HEK293T (cell line): ENCODE measurements at regions not wholly inside any gene's neighbourhood (a gene's known extent, or its start where the extent isn't known, plus 50 kb on each side); places are given as distances from the start of the nearest gene placed in this dataset.

Experiments used
- ARNT ChIP-seq: fragments of 450-650 bp; IDR thresholded peaks from 2 replicates; pipeline ENCODE4 v1.6.1; 2017; ENCODE audit warnings: mild to moderate bottlenecking
- BHLHE40 ChIP-seq: fragments of 450-650 bp; IDR thresholded peaks from 2 replicates; pipeline ENCODE4 v1.6.1; 2016; ENCODE audit warnings: mild to moderate bottlenecking, moderate library complexity, borderline replicate concordance
- CTBP1 ChIP-seq: fragments of 450-650 bp; IDR thresholded peaks from 2 replicates; pipeline ENCODE4 v1.6.1; 2016; ENCODE audit warnings: borderline replicate concordance
- ELF4 ChIP-seq: fragments of 450-650 bp; IDR thresholded peaks from 2 replicates; pipeline ENCODE4 v1.6.1; 2017; ENCODE audit warnings: antibody characterized with exemption
- FOXA1 ChIP-seq: fragments of 450-650 bp; IDR thresholded peaks from 2 replicates; pipeline ENCODE4 v1.6.1; 2016; ENCODE audit warnings: mild to moderate bottlenecking
- FOXK2 ChIP-seq: fragments of 450-650 bp; IDR thresholded peaks from 2 replicates; pipeline ENCODE4 v1.6.1; 2016; ENCODE audit warnings: mild to moderate bottlenecking
- FOXM1 ChIP-seq: fragments of 450-650 bp; IDR thresholded peaks from 2 replicates; pipeline ENCODE4 v1.6.1; 2017; ENCODE audit warnings: mild to moderate bottlenecking, borderline replicate concordance
- LEF1 ChIP-seq: fragments of 450-650 bp; IDR thresholded peaks from 2 replicates; pipeline ENCODE4 v1.6.1; 2017; ENCODE audit warnings: mild to moderate bottlenecking, borderline replicate concordance
- NFRKB ChIP-seq: fragments of 450-650 bp; IDR thresholded peaks from 2 replicates; pipeline ENCODE4 v1.6.1; 2016; ENCODE audit warnings: mild to moderate bottlenecking, moderate library complexity
- SP1 ChIP-seq: fragments of 450-650 bp; IDR thresholded peaks from 2 replicates; pipeline ENCODE4 v1.6.1; 2017
- SUZ12 ChIP-seq: fragments of 450-650 bp; IDR thresholded peaks from 2 replicates; pipeline ENCODE4 v1.6.1; 2016; ENCODE audit warnings: mild to moderate bottlenecking
- ZNF384 ChIP-seq: fragments of 450-650 bp; IDR thresholded peaks from 2 replicates; pipeline ENCODE4 v1.6.1; 2016
- TF ChIP-seq, protein P1 (sequence below): fragments of 450-650 bp; IDR thresholded peaks from 2 replicates; pipeline ENCODE4 v1.6.1; 2016

DNA sequence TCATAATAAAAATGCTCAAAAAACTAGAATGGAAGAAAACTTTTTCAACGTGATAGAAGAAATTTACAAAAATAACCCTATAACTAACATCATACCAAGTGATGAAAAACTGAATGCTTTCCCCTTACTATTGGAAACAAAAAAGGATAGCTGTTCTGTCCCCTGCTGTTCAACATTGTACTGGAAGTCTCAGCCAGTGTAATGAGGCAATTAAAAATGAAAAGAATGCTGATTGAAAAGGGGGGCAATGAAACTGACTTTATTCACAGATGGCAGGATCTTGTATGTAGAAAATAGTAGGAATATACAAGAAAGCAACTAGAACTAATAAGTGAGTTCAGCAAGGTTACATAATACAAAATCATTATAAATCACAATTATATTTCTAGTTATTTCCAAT is 337.9 kb upstream of the KITLG start:
- TF ChIP-seq SP1 = no peak
- no peak for TF ChIP-seq SUZ12
- no peak for TF ChIP-seq NFRKB
- TF ChIP-seq FOXM1 = no peak
- TF ChIP-seq CTBP1 = no peak
- TF ChIP-seq BHLHE40 = no peak
- no peak for TF ChIP-seq FOXA1
- TF ChIP-seq, protein P1, sequence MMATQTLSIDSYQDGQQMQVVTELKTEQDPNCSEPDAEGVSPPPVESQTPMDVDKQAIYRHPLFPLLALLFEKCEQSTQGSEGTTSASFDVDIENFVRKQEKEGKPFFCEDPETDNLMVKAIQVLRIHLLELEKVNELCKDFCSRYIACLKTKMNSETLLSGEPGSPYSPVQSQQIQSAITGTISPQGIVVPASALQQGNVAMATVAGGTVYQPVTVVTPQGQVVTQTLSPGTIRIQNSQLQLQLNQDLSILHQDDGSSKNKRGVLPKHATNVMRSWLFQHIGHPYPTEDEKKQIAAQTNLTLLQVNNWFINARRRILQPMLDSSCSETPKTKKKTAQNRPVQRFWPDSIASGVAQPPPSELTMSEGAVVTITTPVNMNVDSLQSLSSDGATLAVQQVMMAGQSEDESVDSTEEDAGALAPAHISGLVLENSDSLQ = no peak
- no peak for TF ChIP-seq FOXK2
- no peak for TF ChIP-seq LEF1
- no peak for TF ChIP-seq ARNT
- TF ChIP-seq ZNF384 = no peak
- no peak for TF ChIP-seq ELF4
